Coronary artery (tissue), 2 donors: ENCODE measurements at regions not wholly inside any gene's neighbourhood (a gene's known extent, or its start where the extent isn't known, plus 50 kb on each side); places are given as distances from the start of the nearest gene placed in this dataset.

Experiments used
- DNase-seq: peaks from one replicate; pipeline ENCODE4 v3.0.0-alpha.2; 2017; ENCODE audit warnings: low spot score
- H3K27ac ChIP-seq, 2 donors: fragments of 200-600 bp; sonication (generic); one replicate each; pipeline ENCODE4 v1.5.1; 2016 to 2019
- H3K4me3 ChIP-seq: fragments of 200-600 bp; sonication (generic); 2 replicates; pipeline ENCODE4 v1.5.1; 2016; ENCODE audit warnings: mild to moderate bottlenecking, moderate library complexity
- CTCF ChIP-seq: fragments of 200-600 bp; sonication (generic); IDR thresholded peaks from one replicate; pipeline ENCODE4 v1.5.1; 2019; ENCODE audit warnings: antibody characterized with exemption

DNA sequence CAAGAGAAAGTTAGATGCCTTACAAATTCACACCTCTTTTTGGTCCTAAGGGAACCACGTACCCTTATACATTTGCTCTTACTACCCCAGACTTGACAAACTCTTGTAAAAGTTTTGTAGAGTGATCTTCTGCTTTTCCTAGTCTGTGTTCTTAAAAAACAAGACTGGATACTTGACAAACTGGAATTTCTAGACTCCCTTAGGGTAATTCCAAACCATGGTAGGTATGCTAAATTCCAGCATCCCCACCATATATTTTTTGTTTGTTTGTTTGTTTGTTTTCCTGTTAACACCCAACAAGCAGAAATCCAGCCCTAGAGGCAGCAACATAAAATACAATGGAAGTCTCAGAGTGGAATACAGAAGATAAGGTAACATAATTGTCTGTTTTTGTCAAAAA, 280.7 kb upstream of the NR2F2 start:
- DNase-seq = no peak
- H3K4me3 ChIP-seq = no peak overlapping the region
- no peak overlapping the region for H3K27ac ChIP-seq
- no peak for TF ChIP-seq CTCF

DNA sequence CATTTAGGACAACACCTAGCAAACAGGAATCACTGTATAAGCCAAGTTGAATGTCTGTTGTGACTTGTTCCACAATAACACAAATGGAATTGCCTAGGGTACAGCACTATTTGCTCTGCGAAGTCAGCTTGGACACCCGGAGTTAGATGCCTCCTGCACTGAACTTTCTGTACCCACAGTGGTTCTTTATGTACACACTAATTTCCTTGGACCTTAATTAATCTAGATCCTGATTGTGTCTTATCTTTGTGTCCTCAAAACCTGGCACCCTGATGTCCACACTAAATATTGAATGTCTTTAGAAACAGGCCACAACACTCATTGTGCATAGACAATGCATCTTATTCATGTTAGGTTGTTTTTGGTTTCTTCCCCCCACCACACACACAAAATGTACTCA, 278.9 kb upstream of the NR2F2 start:
- H3K4me3 ChIP-seq = no peak overlapping the region
- DNase-seq = no peak
- H3K27ac ChIP-seq = no peak overlapping the region
- TF ChIP-seq CTCF = no peak

- no peak for DNase-seq
- TF ChIP-seq CTCF = no peak
- no peak overlapping the region for H3K27ac ChIP-seq
These were observed 278.3 kb upstream of the NR2F2 start for GRCh38 chr15:96052154-96052553.

GRCh38 chr15:96052572-96053030, 277.9 kb upstream of the NR2F2 start:
- no peak for TF ChIP-seq CTCF
- no peak for DNase-seq
- peak overlapping the region; percentile 65 for H3K4me3 ChIP-seq
- H3K27ac ChIP-seq = no peak overlapping the region

More at GRCh38 chr15:96052154-96052553, 278.3 kb upstream of the NR2F2 start:
- no peak overlapping the region for H3K4me3 ChIP-seq

DNA sequence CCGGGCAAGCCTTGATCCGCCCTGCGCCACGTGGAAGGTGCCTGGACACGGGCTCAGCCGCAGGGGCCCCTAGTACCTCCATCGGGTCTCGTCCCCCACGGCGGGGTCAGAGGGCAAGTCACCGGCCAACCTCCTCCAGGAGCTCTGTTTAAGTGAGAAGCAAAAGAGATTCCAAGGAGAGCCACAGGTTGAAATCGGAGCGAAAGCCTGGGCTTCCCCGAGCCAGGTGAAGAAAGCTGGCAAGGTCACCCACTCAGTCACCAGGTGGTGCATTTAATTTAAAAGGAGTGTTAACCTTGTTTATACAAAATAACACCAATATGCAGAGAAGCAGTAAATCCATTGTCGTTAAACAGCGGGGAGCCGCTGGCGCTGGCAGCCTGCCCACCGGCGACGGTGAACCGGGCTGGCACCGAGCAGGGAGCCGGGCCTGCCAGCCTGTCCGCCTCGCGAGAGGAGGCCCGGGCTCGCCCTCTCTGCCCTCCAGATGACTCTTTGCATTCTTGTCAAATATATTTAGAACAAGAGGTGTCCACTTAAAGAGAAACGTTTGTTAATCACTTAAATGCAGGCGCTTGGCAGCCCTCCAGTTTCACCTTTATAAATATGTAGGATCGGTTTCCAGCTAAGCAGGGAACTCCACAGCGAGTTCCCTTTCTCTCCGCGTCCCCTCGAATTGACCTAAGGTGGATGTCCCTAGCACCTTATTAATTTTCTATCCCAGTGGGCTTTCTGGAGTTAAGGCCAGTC, 277.3 kb upstream of the NR2F2 start:
- H3K4me3 ChIP-seq = peak overlapping the region; percentile 65
- H3K27ac ChIP-seq = no peak overlapping the region
- TF ChIP-seq CTCF = no peak
- DNase-seq = no peak

GRCh38 chr15:96053781-96054428, 276.6 kb upstream of the NR2F2 start:
- Histone ChIP-seq H3K4me3 (peak overlapping the region; percentile 65), H3K27ac (no peak overlapping the region)
- TF ChIP-seq CTCF = no peak
- no peak for DNase-seq

DNA sequence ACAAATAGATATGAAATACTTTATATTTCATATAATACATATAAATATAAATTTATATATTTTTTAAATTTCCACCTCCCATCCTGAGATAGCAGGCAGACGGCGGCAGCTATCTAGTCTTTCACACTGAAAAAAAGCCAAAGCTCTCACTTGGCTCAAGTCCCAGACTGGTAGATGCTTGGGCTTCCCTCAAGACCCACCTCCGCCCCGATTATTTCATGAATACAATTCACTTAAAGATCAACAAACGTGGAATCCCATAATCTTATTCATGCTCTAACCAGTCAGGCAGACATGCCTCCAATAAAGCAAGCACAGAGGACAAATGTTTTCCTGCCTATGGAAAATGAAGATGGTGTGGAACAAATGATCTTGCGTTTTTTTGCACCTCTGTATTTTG, 275.9 kb upstream of the NR2F2 start:
- no peak for DNase-seq
- H3K27ac ChIP-seq = no peak overlapping the region
- no peak for TF ChIP-seq CTCF
- H3K4me3 ChIP-seq = no peak overlapping the region
